IMR-90 (cell line): ENCODE measurements at regions not wholly inside any gene's neighbourhood (a gene's known extent, or its start where the extent isn't known, plus 50 kb on each side); places are given as distances from the start of the nearest gene placed in this dataset.

Source experiments
- ATAC-seq: fragments of 200-7000 bp; cut with Tn5 transposase; 2 replicates; pipeline ENCODE4 v1.9.1; 2020; ENCODE audit warnings: low read depth, mild to moderate bottlenecking, moderate library complexity
- BruUV-seq: library from RNA; stranded (reverse); fragments of 400-500 nt; replicated peaks from 2 replicates; lab custom pipeline; 2021; lab: Mats Ljungman, UMichigan
- CTCF ChIA-PET: fragments of 300-600 bp; formaldehyde crosslinking; extraction: SDS; loops from one replicate; lab custom pipeline; 2021; ENCODE audit warnings: antibody characterized with exemption; lab: Yijun Ruan, JAX
- POLR2A ChIA-PET: fragments of 300-600 bp; sonication (Branson Sonifier 250); formaldehyde crosslinking; loops from one replicate; lab custom pipeline; 2022; ENCODE audit warnings: antibody characterized with exemption; ENCODE audit not compliant: unreplicated experiment; lab: Charles Lee
- DNase-seq: peaks from one replicate; pipeline ENCODE4 v3.0.0; 2013
- H2AFZ ChIP-seq: replicated peaks from 2 replicates; pipeline ENCODE3; 2013; ENCODE audit warnings: low read length, mild to moderate bottlenecking; ENCODE audit not compliant: poor library complexity
- H2AK5ac ChIP-seq: 2 replicates; pipeline ENCODE4 v1.6.1; 2013; ENCODE audit warnings: low read depth, low read length, inconsistent platforms
- H2AK9ac ChIP-seq: replicated peaks from 2 replicates; pipeline ENCODE3; 2013; ENCODE audit warnings: mild to moderate bottlenecking, low read depth, low read length, moderate library complexity; ENCODE audit not compliant: poor library complexity
- H2BK120ac ChIP-seq: 2 replicates; pipeline ENCODE4 v1.6.1; 2013; ENCODE audit warnings: low read depth, low read length, inconsistent platforms
- H2BK15ac ChIP-seq: 3 replicates; pipeline ENCODE4 v1.6.1; 2013; ENCODE audit warnings: low read depth, low read length, inconsistent platforms
- H2BK20ac ChIP-seq: 2 replicates; pipeline ENCODE4 v1.6.1; 2013; ENCODE audit warnings: low read depth, mild to moderate bottlenecking, inconsistent platforms, low read length, moderate library complexity
- H2BK5ac ChIP-seq: 2 replicates; pipeline ENCODE4 v1.6.1; 2013; ENCODE audit warnings: mild to moderate bottlenecking, low read depth, low read length, inconsistent platforms; ENCODE audit not compliant: poor library complexity, severe bottlenecking
- H3K14ac ChIP-seq: replicated peaks from 2 replicates; pipeline ENCODE4 v1.6.1; 2013; ENCODE audit warnings: low read depth, low read length, inconsistent platforms
- H3K18ac ChIP-seq: 2 replicates; pipeline ENCODE4 v1.6.1; 2013; ENCODE audit warnings: low read depth, low read length, control low read depth
- H3K23ac ChIP-seq: 2 replicates; pipeline ENCODE4 v1.6.1; 2013; ENCODE audit warnings: low read depth, low read length, inconsistent platforms
- H3K27ac ChIP-seq: 2 replicates; pipeline ENCODE4 v1.5.1; 2013; ENCODE audit warnings: mild to moderate bottlenecking, control low read depth, low read length; ENCODE audit not compliant: insufficient read depth
- H3K27me3 ChIP-seq: 2 replicates; pipeline ENCODE4 v1.6.1; 2013; ENCODE audit warnings: low read length; ENCODE audit not compliant: control insufficient read depth, insufficient read depth
- H3K36me3 ChIP-seq: 2 replicates; pipeline ENCODE4 v1.6.1; 2013; ENCODE audit warnings: low read length, mixed read lengths; ENCODE audit not compliant: control insufficient read depth, insufficient read depth
- H3K4ac ChIP-seq: 2 replicates; pipeline ENCODE4 v1.6.1; 2013; ENCODE audit warnings: low read depth, low read length, inconsistent platforms
- H3K4me1 ChIP-seq: 2 replicates; pipeline ENCODE4 v1.6.1; 2013; ENCODE audit warnings: low read length, mixed read lengths; ENCODE audit not compliant: control insufficient read depth, insufficient read depth
- H3K4me2 ChIP-seq: 2 replicates; pipeline ENCODE4 v1.6.1; 2013; ENCODE audit warnings: low read depth, mild to moderate bottlenecking, control low read depth, low read length, moderate library complexity
- H3K4me3 ChIP-seq: 2 replicates; pipeline ENCODE4 v1.5.1; 2013; ENCODE audit warnings: low read depth, mild to moderate bottlenecking, control low read depth, low read length, moderate library complexity; ENCODE audit not compliant: insufficient read depth
- H3K56ac ChIP-seq: 2 replicates; pipeline ENCODE4 v1.6.1; 2013; ENCODE audit warnings: low read length, inconsistent platforms; ENCODE audit not compliant: insufficient read depth; ENCODE audit errors: extremely low read depth
- H3K79me1 ChIP-seq, 2 experiments: 2 replicates each; pipeline ENCODE4 v1.6.1; 2013; ENCODE audit warnings: low read length in 2 of 2, inconsistent platforms in 1 of 2, low read depth in 1 of 2
- H3K9ac ChIP-seq: 2 replicates; pipeline ENCODE4 v1.6.1; 2013; ENCODE audit warnings: low read depth, low read length, control low read depth
- H3K9me1 ChIP-seq: 2 replicates; pipeline ENCODE4 v1.6.1; 2013; ENCODE audit warnings: low read length, inconsistent platforms; ENCODE audit not compliant: insufficient read depth
- H3K9me3 ChIP-seq: 2 replicates; pipeline ENCODE4 v1.6.1; 2013; ENCODE audit warnings: low read length; ENCODE audit not compliant: control insufficient read depth, insufficient read depth
- H4K20me1 ChIP-seq: 2 replicates; pipeline ENCODE4 v1.6.1; 2013; ENCODE audit warnings: low read length, inconsistent platforms; ENCODE audit not compliant: insufficient read depth
- H4K5ac ChIP-seq: 2 replicates; pipeline ENCODE4 v1.6.1; 2013; ENCODE audit warnings: mild to moderate bottlenecking, low read depth, low read length, control low read depth
- H4K8ac ChIP-seq, 2 experiments: 2 replicates each; pipeline ENCODE4 v1.6.1; 2013; ENCODE audit warnings: low read depth in 2 of 2, low read length in 2 of 2, control low read depth in 1 of 2, inconsistent platforms in 1 of 2
- H4K91ac ChIP-seq: 2 replicates; pipeline ENCODE4 v1.6.1; 2013; ENCODE audit warnings: low read depth, low read length, inconsistent platforms; ENCODE audit not compliant: insufficient read depth
- CEBPB ChIP-seq: IDR thresholded peaks from 2 replicates; pipeline ENCODE4 v1.6.1; 2012; ENCODE audit warnings: low read depth, low read length, improper control_type of control experiment
- WGBS, 2 experiments: methylation state at CpG; one replicate each; pipeline versions ENCODE4 v1.1.5 to v1.1.7; 2013; ENCODE audit warnings: missing lambda C conversion rate in 2 of 2; ENCODE audit not compliant: insufficient read length in 1 of 2; ENCODE audit errors: extremely low coverage in 2 of 2; 5-methylcytosine and 5-hydroxymethylcytosine counted together
- dilution Hi-C: fragments of 300-500 bp; cut with HindIII; formaldehyde crosslinking; loops from one replicate; pipeline ENCODE4 v1.14.3; 2018; ENCODE audit warnings: low sequenced_read_pairs; ENCODE audit not compliant: unreplicated experiment
- in situ Hi-C: fragments of 300-500 bp; cut with MboI; formaldehyde crosslinking; loops from 3 replicates; pipeline ENCODE4 v1.14.3; 2019; ENCODE audit warnings: low sequenced_read_pairs, inconsistent platforms, mixed read lengths
- intact Hi-C: fragments of 100-400 bp; cut with micrococcal nuclease; formaldehyde crosslinking; loops from 2 replicates; pipeline ENCODE4 v1.10.0; 2022

GRCh38 chr18:39549144-39549543, 1983.5 kb upstream of the CELF4 start:
- H2AK5ac ChIP-seq, result no peak overlapping the region
- no peak overlapping the region for H4K8ac ChIP-seq
- dilution Hi-C loops, result no loop called here
- H4K20me1 ChIP-seq, result no peaks in the 10 kb centered on the region
- no peak overlapping the region for H3K23ac ChIP-seq
- no peak overlapping the region for H2AK9ac ChIP-seq
- H2BK120ac ChIP-seq, result no peak overlapping the region
- no peak for DNase-seq
- ChIA-PET CTCF (no interaction called here), POLR2A (no interaction called here)
- no peaks in the 10 kb centered on the region for H3K9me1 ChIP-seq
- H3K14ac ChIP-seq, result no peak overlapping the region
- H3K4me1 ChIP-seq, result no peaks in the 10 kb centered on the region
- H3K9me3 ChIP-seq, result no peaks in the 10 kb centered on the region
- no peak overlapping the region for H3K4me3 ChIP-seq
- H2BK20ac ChIP-seq, result no peak overlapping the region
- in situ Hi-C loops, result no loop called here
- H2BK5ac ChIP-seq, result no peak overlapping the region
- no peak overlapping the region for H3K27ac ChIP-seq
- TF ChIP-seq CEBPB, result no peak
- no peak for ATAC-seq
- no peaks in the 10 kb centered on the region for H3K36me3 ChIP-seq
- no peak overlapping the region for H3K18ac ChIP-seq
- H3K56ac ChIP-seq, result no peak overlapping the region
- no peaks in the 10 kb centered on the region for H3K27me3 ChIP-seq
- WGBS, 2 experiments, result no CpG with 5 or more reads among the region's 1 CpG
- no peak overlapping the region for H3K9ac ChIP-seq
- no peak overlapping the region for H2BK15ac ChIP-seq
- H3K79me1 ChIP-seq, result no peaks in the 10 kb centered on the region
- H3K4me2 ChIP-seq, result no peak overlapping the region
- BruUV-seq, result no TSS peak
- H3K4ac ChIP-seq, result no peak overlapping the region
- intact Hi-C loops, result no loop called here
- H2AFZ ChIP-seq, result no peak overlapping the region
- H4K5ac ChIP-seq, result no peak overlapping the region
- H4K91ac ChIP-seq, result no peak overlapping the region
